K562 (cell line): ENCODE measurements at regions not wholly inside any gene's neighbourhood (a gene's known extent, or its start where the extent isn't known, plus 50 kb on each side); places are given as distances from the start of the nearest gene placed in this dataset.

Experiments
- BRCA1 ChIP-seq, 2 experiments: fragments of 450-650 bp in 1 of 2; sonication (generic) in 1 of 2; formaldehyde crosslinking in 1 of 2; IDR thresholded peaks; 2 replicates each; pipeline versions ENCODE4 v1.5.0 to v1.6.1; 2017 to 2020; ENCODE audit warnings: mild to moderate bottlenecking in 1 of 2, missing genetic modification reagents in 1 of 2
- FIP1L1 ChIP-seq: fragments of 200-400 bp; formaldehyde crosslinking; IDR thresholded peaks from 2 replicates; pipeline ENCODE4 v1.6.1; 2018; ENCODE audit warnings: mild to moderate bottlenecking, low read depth, low read length; ENCODE audit not compliant: poor library complexity, severe bottlenecking
- PCBP1 ChIP-seq: fragments of 200-400 bp; formaldehyde crosslinking; IDR thresholded peaks from 2 replicates; pipeline ENCODE4 v1.6.1; 2018; ENCODE audit warnings: mild to moderate bottlenecking, low read depth, low read length; ENCODE audit not compliant: poor library complexity, severe bottlenecking

GRCh38 chr3:115340586-115340985 is 193.5 kb upstream of the ZBTB20 start:
- TF ChIP-seq BRCA1 (IDR thresholded peaks at IDR 0.05), result no peak
- no peak for TF ChIP-seq BRCA1 (CRISPR knock-in tag; IDR thresholded peaks at IDR 0.05)
- no peak for TF ChIP-seq PCBP1
- no peak for TF ChIP-seq FIP1L1
